Liver (tissue), 3 donors: ENCODE measurements at regions not wholly inside any gene's neighbourhood (a gene's known extent, or its start where the extent isn't known, plus 50 kb on each side); places are given as distances from the start of the nearest gene placed in this dataset.

ENCODE experiments used
- GABPA ChIP-seq, 2 donors: IDR thresholded peaks in 1 of 2; conservative IDR thresholded peaks in 1 of 2; 2 replicates each; pipeline ENCODE4 v1.6.1; 2016; ENCODE audit warnings: antibody characterized with exemption in 2 of 2, mild to moderate bottlenecking in 1 of 2, moderate library complexity in 1 of 2
- REST ChIP-seq: IDR thresholded peaks from 2 replicates; pipeline ENCODE4 v1.6.1; 2016; ENCODE audit warnings: antibody characterized with exemption, mild to moderate bottlenecking
- TAF1 ChIP-seq: conservative IDR thresholded peaks from 2 replicates; pipeline ENCODE4 v1.6.1; 2016; ENCODE audit warnings: antibody characterized with exemption, mild to moderate bottlenecking
- TF ChIP-seq, protein P1 (sequence below): fragments of 150-350 bp; IDR thresholded peaks from 2 replicates; pipeline ENCODE4 v1.5.1; 2017; ENCODE audit warnings: improper control_type of control experiment, low read depth, low read length; ENCODE audit not compliant: missing input control
- donor health status: healthy.
- donor health status: healthy.

DNA sequence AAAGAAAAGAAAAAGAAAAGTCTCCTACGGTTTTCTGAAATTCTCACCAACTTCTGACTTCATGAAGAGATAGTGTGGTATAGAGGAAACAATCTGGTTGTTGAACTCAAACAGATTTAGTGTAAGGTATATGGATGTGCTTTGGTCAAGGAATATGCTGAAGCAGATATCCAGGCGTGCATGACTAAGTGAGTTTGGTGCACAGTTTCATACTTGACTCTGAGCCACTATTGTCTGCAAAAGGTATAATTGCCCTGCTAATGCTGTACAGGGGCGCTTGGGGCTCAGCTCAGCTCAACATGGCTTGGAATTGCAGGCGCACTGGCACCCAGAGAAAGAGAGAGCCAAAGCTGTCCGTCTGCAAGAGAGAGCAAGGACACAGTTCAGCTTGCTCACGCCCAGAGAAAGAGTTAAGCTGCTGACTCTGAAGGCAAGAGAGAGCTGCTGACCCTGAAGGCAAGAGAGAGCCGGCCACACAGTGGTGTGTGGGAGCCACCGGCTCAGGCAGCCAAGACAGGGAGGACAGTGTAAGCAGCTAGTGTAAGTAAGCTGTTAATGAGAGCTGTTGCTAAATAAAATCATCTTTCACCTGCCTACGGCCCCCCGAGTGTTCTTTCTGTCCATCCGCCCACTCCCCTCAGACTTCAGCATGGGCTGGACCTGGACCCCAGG, 66.4 kb upstream of the SLC38A4 start:
- TF ChIP-seq REST (no peak), TAF1 (no peak), GABPA (IDR thresholded peaks at IDR 0.05 in 1 of 2, conservative IDR thresholded peaks at IDR 0.05 in 1 of 2) (no peak)
- TF ChIP-seq, protein P1, sequence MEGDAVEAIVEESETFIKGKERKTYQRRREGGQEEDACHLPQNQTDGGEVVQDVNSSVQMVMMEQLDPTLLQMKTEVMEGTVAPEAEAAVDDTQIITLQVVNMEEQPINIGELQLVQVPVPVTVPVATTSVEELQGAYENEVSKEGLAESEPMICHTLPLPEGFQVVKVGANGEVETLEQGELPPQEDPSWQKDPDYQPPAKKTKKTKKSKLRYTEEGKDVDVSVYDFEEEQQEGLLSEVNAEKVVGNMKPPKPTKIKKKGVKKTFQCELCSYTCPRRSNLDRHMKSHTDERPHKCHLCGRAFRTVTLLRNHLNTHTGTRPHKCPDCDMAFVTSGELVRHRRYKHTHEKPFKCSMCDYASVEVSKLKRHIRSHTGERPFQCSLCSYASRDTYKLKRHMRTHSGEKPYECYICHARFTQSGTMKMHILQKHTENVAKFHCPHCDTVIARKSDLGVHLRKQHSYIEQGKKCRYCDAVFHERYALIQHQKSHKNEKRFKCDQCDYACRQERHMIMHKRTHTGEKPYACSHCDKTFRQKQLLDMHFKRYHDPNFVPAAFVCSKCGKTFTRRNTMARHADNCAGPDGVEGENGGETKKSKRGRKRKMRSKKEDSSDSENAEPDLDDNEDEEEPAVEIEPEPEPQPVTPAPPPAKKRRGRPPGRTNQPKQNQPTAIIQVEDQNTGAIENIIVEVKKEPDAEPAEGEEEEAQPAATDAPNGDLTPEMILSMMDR, result no peak
